SK-N-SH (cell line): ENCODE measurements at regions not wholly inside any gene's neighbourhood (a gene's known extent, or its start where the extent isn't known, plus 50 kb on each side); places are given as distances from the start of the nearest gene placed in this dataset.
A peak's percentile ranks its signal among the peaks of the same experiment; 100 is the strongest.

Experiments
- NRF1 ChIP-seq: IDR thresholded peaks from 2 replicates; pipeline ENCODE4 v1.6.1; 2012; ENCODE audit warnings: low read depth, mild to moderate bottlenecking, low read length
- POLR2AphosphoS5 ChIP-seq: IDR thresholded peaks from 2 replicates; pipeline ENCODE4 v1.6.1; 2012; ENCODE audit warnings: low read depth, low read length
- RAD21 ChIP-seq: IDR thresholded peaks from 2 replicates; pipeline ENCODE4 v1.6.1; 2012; ENCODE audit warnings: mild to moderate bottlenecking, low read length
- RCOR1 ChIP-seq: fragments of 150-350 bp; IDR thresholded peaks from 2 replicates; pipeline ENCODE4 v1.6.1; 2017; ENCODE audit warnings: antibody characterized with exemption, low read length
- RXRA ChIP-seq: IDR thresholded peaks from 2 replicates; pipeline ENCODE4 v1.4.0; 2012; ENCODE audit warnings: low read depth, mild to moderate bottlenecking, borderline replicate concordance
- TF ChIP-seq, protein P1 (sequence below): fragments of 200-600 bp; sonication (generic); IDR thresholded peaks from 2 replicates; pipeline ENCODE4 v1.6.1; 2017; ENCODE audit warnings: antibody characterized with exemption, mild to moderate bottlenecking, moderate library complexity

DNA sequence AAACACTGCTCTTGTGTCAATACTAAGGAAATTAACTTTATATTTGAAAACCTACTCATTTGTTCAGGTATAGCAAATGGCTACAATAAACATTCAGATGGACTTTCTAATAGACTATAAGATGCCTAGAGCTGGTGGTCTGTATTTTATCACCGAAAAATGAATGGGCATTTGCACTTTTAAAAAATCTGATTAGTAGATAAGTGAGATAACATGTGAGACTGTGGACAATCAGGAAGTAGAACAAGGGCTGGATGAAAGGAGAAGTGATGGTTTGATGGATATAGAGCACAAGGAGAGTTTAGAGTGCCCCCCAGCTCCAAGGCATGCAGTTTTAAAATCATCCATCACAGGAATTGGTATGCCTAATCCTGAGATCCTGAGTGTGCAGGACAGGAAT, 308.4 kb upstream of the RARB start:
- TF ChIP-seq, protein P1, sequence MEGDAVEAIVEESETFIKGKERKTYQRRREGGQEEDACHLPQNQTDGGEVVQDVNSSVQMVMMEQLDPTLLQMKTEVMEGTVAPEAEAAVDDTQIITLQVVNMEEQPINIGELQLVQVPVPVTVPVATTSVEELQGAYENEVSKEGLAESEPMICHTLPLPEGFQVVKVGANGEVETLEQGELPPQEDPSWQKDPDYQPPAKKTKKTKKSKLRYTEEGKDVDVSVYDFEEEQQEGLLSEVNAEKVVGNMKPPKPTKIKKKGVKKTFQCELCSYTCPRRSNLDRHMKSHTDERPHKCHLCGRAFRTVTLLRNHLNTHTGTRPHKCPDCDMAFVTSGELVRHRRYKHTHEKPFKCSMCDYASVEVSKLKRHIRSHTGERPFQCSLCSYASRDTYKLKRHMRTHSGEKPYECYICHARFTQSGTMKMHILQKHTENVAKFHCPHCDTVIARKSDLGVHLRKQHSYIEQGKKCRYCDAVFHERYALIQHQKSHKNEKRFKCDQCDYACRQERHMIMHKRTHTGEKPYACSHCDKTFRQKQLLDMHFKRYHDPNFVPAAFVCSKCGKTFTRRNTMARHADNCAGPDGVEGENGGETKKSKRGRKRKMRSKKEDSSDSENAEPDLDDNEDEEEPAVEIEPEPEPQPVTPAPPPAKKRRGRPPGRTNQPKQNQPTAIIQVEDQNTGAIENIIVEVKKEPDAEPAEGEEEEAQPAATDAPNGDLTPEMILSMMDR = no peak
- TF ChIP-seq POLR2AphosphoS5 (no peak), NRF1 (no peak), RXRA (no peak), RCOR1 (peak; percentile 66; the same call in 1 of the 2 replicates), RAD21 (peak; percentile 32)
